Ectodermal cell (in vitro differentiated cells): ENCODE measurements at regions not wholly inside any gene's neighbourhood (a gene's known extent, or its start where the extent isn't known, plus 50 kb on each side); places are given as distances from the start of the nearest gene placed in this dataset.
"Not testable (repeated sequence)": the region's sequence is repeated elsewhere in the genome, so short reads cannot be mapped to it uniquely, and the experiment has no call there.

Experiments used
- H3K27ac ChIP-seq: 2 replicates; pipeline ENCODE4 v1.7.0; 2013; ENCODE audit warnings: mild to moderate bottlenecking, low read depth, low read length; ENCODE audit not compliant: insufficient read depth, poor library complexity, severe bottlenecking
- H3K27me3 ChIP-seq: 2 replicates; pipeline ENCODE4 v1.7.0; 2013; ENCODE audit warnings: mild to moderate bottlenecking, low read length; ENCODE audit not compliant: insufficient read depth, control insufficient read depth, poor library complexity, severe bottlenecking
- H3K36me3 ChIP-seq: one replicate; pipeline ENCODE4 v1.7.0; 2013; ENCODE audit warnings: low read length; ENCODE audit not compliant: control insufficient read depth, insufficient read depth
- H3K4me1 ChIP-seq: one replicate; pipeline ENCODE4 v1.7.0; 2013; ENCODE audit warnings: low read length; ENCODE audit not compliant: control insufficient read depth, insufficient read depth
- H3K4me3 ChIP-seq: 2 replicates; pipeline ENCODE4 v1.7.0; 2013; ENCODE audit warnings: low read depth, low read length, control low read depth; ENCODE audit not compliant: insufficient read depth
- H3K9me3 ChIP-seq: 2 replicates; pipeline ENCODE4 v1.7.0; 2013; ENCODE audit warnings: mild to moderate bottlenecking, low read length, moderate library complexity; ENCODE audit not compliant: control insufficient read depth
- WGBS, 2 experiments: methylation state at CpG; one replicate each; pipeline ENCODE4 v1.1.7; 2013; ENCODE audit warnings: missing lambda C conversion rate in 2 of 2; 5-methylcytosine and 5-hydroxymethylcytosine counted together

GRCh38 chr12:125856896-125857295, 791.7 kb downstream of the AACS start:
- no peak overlapping the region for H3K27ac ChIP-seq
- no peaks in the 10 kb centered on the region for H3K36me3 ChIP-seq
- 54 to 83% methylated on average over 1 to 3 of the region's 3 CpGs for WGBS, 2 experiments
- H3K4me1 ChIP-seq: no peaks in the 10 kb centered on the region
- no peaks in the 10 kb centered on the region for H3K9me3 ChIP-seq
- H3K27me3 ChIP-seq: no peaks in the 10 kb centered on the region
- no peak overlapping the region for H3K4me3 ChIP-seq

GRCh38 chr12:125860672-125861288, 795.5 kb downstream of the AACS start:
- H3K4me3 ChIP-seq: no peak overlapping the region
- no peaks in the 10 kb centered on the region for H3K4me1 ChIP-seq
- no peaks in the 10 kb centered on the region for H3K27me3 ChIP-seq
- WGBS, 2 experiments: 87 to 90% methylated on average over 17 of the region's 17 CpGs
- no peaks in the 10 kb centered on the region for H3K36me3 ChIP-seq
- H3K9me3 ChIP-seq: peaks cover 4% of the 10 kb centered on the region
- H3K27ac ChIP-seq: no peak overlapping the region

- WGBS, 2 experiments: 94 to 95% methylated on average over 67 of the region's 68 CpGs
- Histone ChIP-seq H3K4me1 (no peaks in the 10 kb centered on the region), H3K9me3 (peaks cover 4% of the 10 kb centered on the region)
Observed at GRCh38 chr12:125861299-125862281, 796.4 kb downstream of the AACS start.

GRCh38 chr12:125865236-125865635, 800.0 kb downstream of the AACS start:
- H3K36me3 ChIP-seq, H3K4me1 ChIP-seq, H3K27me3 ChIP-seq, H3K4me3 ChIP-seq, H3K27ac ChIP-seq, H3K9me3 ChIP-seq: not testable (repeated sequence)
- 85 to 86% methylated on average over 6 of the region's 6 CpGs for WGBS, 2 experiments

More at GRCh38 chr12:125861299-125862281, 796.4 kb downstream of the AACS start:
- Histone ChIP-seq H3K27me3 (no peaks in the 10 kb centered on the region), H3K27ac (no peak overlapping the region), H3K36me3 (no peaks in the 10 kb centered on the region), H3K4me3 (no peak overlapping the region)

- Histone ChIP-seq H3K27me3 (no peaks in the 10 kb centered on the region), H3K27ac (no peak overlapping the region), H3K4me3 (no peak overlapping the region), H3K4me1 (no peaks in the 10 kb centered on the region), H3K9me3 (no peaks in the 10 kb centered on the region), H3K36me3 (no peaks in the 10 kb centered on the region)
- 87 to 90% methylated on average over 9 of the region's 9 CpGs for WGBS, 2 experiments
Observed at GRCh38 chr12:125871811-125872594, 806.8 kb downstream of the AACS start.

GRCh38 chr12:125873016-125873415, 807.8 kb downstream of the AACS start:
- no peak overlapping the region for H3K27ac ChIP-seq
- H3K4me1 ChIP-seq: no peaks in the 10 kb centered on the region
- H3K27me3 ChIP-seq: no peaks in the 10 kb centered on the region
- no peak overlapping the region for H3K4me3 ChIP-seq
- 78 to 85% methylated on average over 4 to 5 of the region's 5 CpGs for WGBS, 2 experiments
- H3K9me3 ChIP-seq: no peaks in the 10 kb centered on the region
- no peaks in the 10 kb centered on the region for H3K36me3 ChIP-seq

GRCh38 chr12:125878483-125878882, 813.2 kb downstream of the AACS start:
- Histone ChIP-seq H3K9me3 (no peaks in the 10 kb centered on the region), H3K27ac (no peak overlapping the region), H3K36me3 (no peaks in the 10 kb centered on the region), H3K4me3 (no peak overlapping the region), H3K4me1 (no peaks in the 10 kb centered on the region), H3K27me3 (no peaks in the 10 kb centered on the region)
- 64 to 67% methylated on average over 4 of the region's 4 CpGs for WGBS, 2 experiments

- H3K4me3 ChIP-seq: no peak overlapping the region
- no peaks in the 10 kb centered on the region for H3K36me3 ChIP-seq
- H3K4me1 ChIP-seq: no peaks in the 10 kb centered on the region
- no peaks in the 10 kb centered on the region for H3K9me3 ChIP-seq
- WGBS, 2 experiments: 66 to 75% methylated on average over 3 of the region's 3 CpGs
- H3K27ac ChIP-seq: no peak overlapping the region
- H3K27me3 ChIP-seq: no peaks in the 10 kb centered on the region
Observed at GRCh38 chr12:125882141-125882540, 816.9 kb downstream of the AACS start.

- no peaks in the 10 kb centered on the region for H3K27me3 ChIP-seq
- H3K27ac ChIP-seq: no peak overlapping the region
- H3K4me3 ChIP-seq: no peak overlapping the region
- peaks cover 8% of the 10 kb centered on the region for H3K4me1 ChIP-seq
- H3K36me3 ChIP-seq: no peaks in the 10 kb centered on the region
- H3K9me3 ChIP-seq: peaks cover 2% of the 10 kb centered on the region
Observed at GRCh38 chr12:125888921-125889320, 823.7 kb downstream of the AACS start.

GRCh38 chr12:125889742-125890141, 824.5 kb downstream of the AACS start:
- 68 to 69% methylated on average over 6 of the region's 6 CpGs for WGBS, 2 experiments
- Histone ChIP-seq H3K27ac (no peak overlapping the region), H3K4me1 (peaks cover 8% of the 10 kb centered on the region)

More at GRCh38 chr12:125889742-125890141, 824.5 kb downstream of the AACS start:
- H3K4me3 ChIP-seq: no peak overlapping the region
- H3K9me3 ChIP-seq: peaks cover 2% of the 10 kb centered on the region
- no peaks in the 10 kb centered on the region for H3K36me3 ChIP-seq
- no peaks in the 10 kb centered on the region for H3K27me3 ChIP-seq
